ENCODE measurements at regions not wholly inside any gene's neighbourhood (a gene's known extent, or its start where the extent isn't known, plus 50 kb on each side); places are given as distances from the start of the nearest gene placed in this dataset.

DNA sequence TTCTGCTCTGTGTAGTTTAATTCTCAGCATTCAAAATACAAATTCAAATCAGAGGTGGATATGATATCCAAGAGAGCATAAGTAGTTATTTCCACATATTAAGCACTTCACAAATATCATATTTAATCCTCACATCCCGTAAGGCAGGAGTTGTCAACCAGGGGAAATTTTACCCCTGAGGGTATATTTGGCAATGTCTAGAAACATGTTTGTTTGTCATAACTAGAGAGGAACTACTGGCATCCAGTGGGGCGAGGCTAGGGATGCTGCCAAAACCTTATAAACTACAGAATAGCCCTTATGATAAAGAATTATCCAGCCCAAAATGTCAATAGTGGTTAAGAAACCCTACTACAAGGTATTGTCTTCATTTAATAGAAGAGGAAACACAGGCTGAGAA is 619.4 kb downstream of the SLCO4C1 start:
- Histone ChIP-seq H3K27me3 (ENCODE audit: control insufficient read depth in 2 of 2, insufficient read depth in 2 of 2, low read length in 2 of 2) (no peaks in the 10 kb centered on the region), H3K9ac (replicated peaks; ENCODE audit: extremely low read depth, insufficient read depth, low read length) (no peak overlapping the region), H3K36me3 (ENCODE audit: control insufficient read depth in 2 of 2, extremely low read depth in 1 of 2, insufficient read depth in 2 of 2, low read length in 2 of 2) (no peaks in the 10 kb centered on the region), H3K4me1 (ENCODE audit: control insufficient read depth, extremely low read depth, insufficient read depth, low read length) (no peaks in the 10 kb centered on the region), H3K9me3 (replicated peaks; ENCODE audit: control insufficient read depth, insufficient read depth, low read length) (no peaks in the 10 kb centered on the region), H3K4me2 (ENCODE audit: insufficient read depth, low read length) (no peak overlapping the region), H3K4me3 (replicated peaks in 1 of 3; ENCODE audit: insufficient read depth in 1 of 3, low read depth in 1 of 3, low read length in 3 of 3) (no peak overlapping the region), H2AFZ (ENCODE audit: low read depth, low read length) (no peak overlapping the region), H3K9me1 (replicated peaks; ENCODE audit: control insufficient read depth, extremely low read depth, insufficient read depth, low read length) (no peaks in the 10 kb centered on the region), H3K79me2 (ENCODE audit: control insufficient read depth, insufficient read depth, low read length) (no peaks in the 10 kb centered on the region), H4K20me1 (replicated peaks; ENCODE audit: control insufficient read depth, extremely low read depth, insufficient read depth, low read length) (no peaks in the 10 kb centered on the region), H3K27ac (ENCODE audit: insufficient read depth, low read depth, low read length) (no peak overlapping the region)
- POLR2A ChIA-PET = no interaction called here
- no peak for DNase-seq (ENCODE audit: low read depth, low spot score)
- TF ChIP-seq, protein P1, sequence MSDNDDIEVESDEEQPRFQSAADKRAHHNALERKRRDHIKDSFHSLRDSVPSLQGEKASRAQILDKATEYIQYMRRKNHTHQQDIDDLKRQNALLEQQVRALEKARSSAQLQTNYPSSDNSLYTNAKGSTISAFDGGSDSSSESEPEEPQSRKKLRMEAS (IDR thresholded peaks at IDR 0.05; ENCODE audit: insufficient read depth, insufficient read length) = no peak
- TF ChIP-seq FOS (IDR thresholded peaks at IDR 0.05; ENCODE audit: borderline replicate concordance, insufficient read depth, low read length) (no peak), POLR2A (IDR thresholded peaks at IDR 0.05; ENCODE audit: low read depth, low read length) (no peak), MYC (IDR thresholded peaks at IDR 0.05; ENCODE audit: low read depth, low read length) (no peak), EZH2 (IDR thresholded peaks at IDR 0.05; ENCODE audit: borderline replicate concordance, low read depth, low read length, severe bottlenecking) (no peak), GATA2 (IDR thresholded peaks at IDR 0.05; ENCODE audit: insufficient read depth, insufficient read length, low read depth, low read length) (no peak), POLR2AphosphoS5 (IDR thresholded peaks at IDR 0.05; ENCODE audit: insufficient read depth, low read depth, low read length) (no peak)
- CTCF ChIA-PET = no interaction called here
- intact Hi-C loops (cut with micrococcal nuclease) = loop anchor here (5.0 kb wide), 2 partner anchors 774 to 1054 kb away; partner anchors contain the start of gene ST8SIA4
- no TSS peak for BruUV-seq (replicated peaks)
- FAIRE-seq = no peak
- dilution Hi-C loops (cut with MboI; ENCODE audit: extremely low pct_ligation_motif_present, low sequenced_read_pairs) = no loop called here

DNA sequence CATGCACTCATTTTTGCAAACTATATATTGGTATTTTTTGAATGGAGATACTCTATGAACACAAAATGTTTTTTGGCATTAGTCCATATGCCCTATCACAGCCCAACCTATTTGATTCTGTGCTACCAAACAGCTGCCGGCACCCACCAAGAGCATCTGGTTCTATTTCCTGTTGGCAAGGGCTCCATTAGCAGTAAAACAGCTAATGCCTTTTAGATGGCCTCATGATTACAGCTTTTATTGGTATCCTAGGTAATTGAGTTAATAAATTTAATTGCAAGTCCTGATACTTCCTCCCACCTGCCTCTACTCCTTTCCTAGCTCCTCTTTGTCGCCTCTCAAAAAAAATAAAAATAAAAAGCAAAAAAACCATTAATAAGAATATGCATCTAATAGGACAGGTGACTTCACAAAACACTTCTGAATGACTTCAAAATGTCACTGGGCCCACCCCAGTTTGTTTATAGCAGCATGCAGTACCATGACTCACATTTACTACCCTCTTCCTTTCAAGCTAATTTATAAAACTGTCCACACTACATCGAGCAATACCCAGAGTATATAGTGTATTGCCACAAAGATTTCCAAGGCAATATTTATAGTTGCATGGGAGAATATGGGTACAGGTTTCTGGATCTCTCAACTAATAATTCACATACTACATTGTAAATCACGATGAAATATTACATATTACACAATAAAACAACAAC is 620.4 kb downstream of the SLCO4C1 start:
- Histone ChIP-seq H3K9me1 (replicated peaks; ENCODE audit: control insufficient read depth, extremely low read depth, insufficient read depth, low read length) (no peaks in the 10 kb centered on the region), H2AFZ (ENCODE audit: low read depth, low read length) (no peak overlapping the region), H3K36me3 (ENCODE audit: control insufficient read depth in 2 of 2, extremely low read depth in 1 of 2, insufficient read depth in 2 of 2, low read length in 2 of 2) (no peaks in the 10 kb centered on the region), H3K27me3 (ENCODE audit: control insufficient read depth in 2 of 2, insufficient read depth in 2 of 2, low read length in 2 of 2) (no peaks in the 10 kb centered on the region), H3K4me2 (ENCODE audit: insufficient read depth, low read length) (no peak overlapping the region), H3K4me3 (replicated peaks in 1 of 3; ENCODE audit: insufficient read depth in 1 of 3, low read depth in 1 of 3, low read length in 3 of 3) (no peak overlapping the region), H3K79me2 (ENCODE audit: control insufficient read depth, insufficient read depth, low read length) (no peaks in the 10 kb centered on the region), H4K20me1 (replicated peaks; ENCODE audit: control insufficient read depth, extremely low read depth, insufficient read depth, low read length) (no peaks in the 10 kb centered on the region), H3K27ac (ENCODE audit: insufficient read depth, low read depth, low read length) (no peak overlapping the region), H3K9ac (replicated peaks; ENCODE audit: extremely low read depth, insufficient read depth, low read length) (no peak overlapping the region), H3K9me3 (replicated peaks; ENCODE audit: control insufficient read depth, insufficient read depth, low read length) (no peaks in the 10 kb centered on the region), H3K4me1 (ENCODE audit: control insufficient read depth, extremely low read depth, insufficient read depth, low read length) (no peaks in the 10 kb centered on the region)
- ChIA-PET CTCF (interaction anchor here (1.3 to 2.0 kb wide), 2 partner anchors 8 to 13 kb away, joined by 3 to 4 read pairs; no protein-coding TSS in a partner anchor), POLR2A (no interaction called here)
- no peak for FAIRE-seq
- dilution Hi-C loops (cut with MboI; ENCODE audit: extremely low pct_ligation_motif_present, low sequenced_read_pairs) = no loop called here
- TF ChIP-seq JUN (IDR thresholded peaks at IDR 0.05; ENCODE audit: borderline replicate concordance, insufficient read depth, insufficient read length, low read depth) (no peak), POLR2A (IDR thresholded peaks at IDR 0.05; ENCODE audit: low read depth, low read length) (no peak)
- TF ChIP-seq, protein P2, sequence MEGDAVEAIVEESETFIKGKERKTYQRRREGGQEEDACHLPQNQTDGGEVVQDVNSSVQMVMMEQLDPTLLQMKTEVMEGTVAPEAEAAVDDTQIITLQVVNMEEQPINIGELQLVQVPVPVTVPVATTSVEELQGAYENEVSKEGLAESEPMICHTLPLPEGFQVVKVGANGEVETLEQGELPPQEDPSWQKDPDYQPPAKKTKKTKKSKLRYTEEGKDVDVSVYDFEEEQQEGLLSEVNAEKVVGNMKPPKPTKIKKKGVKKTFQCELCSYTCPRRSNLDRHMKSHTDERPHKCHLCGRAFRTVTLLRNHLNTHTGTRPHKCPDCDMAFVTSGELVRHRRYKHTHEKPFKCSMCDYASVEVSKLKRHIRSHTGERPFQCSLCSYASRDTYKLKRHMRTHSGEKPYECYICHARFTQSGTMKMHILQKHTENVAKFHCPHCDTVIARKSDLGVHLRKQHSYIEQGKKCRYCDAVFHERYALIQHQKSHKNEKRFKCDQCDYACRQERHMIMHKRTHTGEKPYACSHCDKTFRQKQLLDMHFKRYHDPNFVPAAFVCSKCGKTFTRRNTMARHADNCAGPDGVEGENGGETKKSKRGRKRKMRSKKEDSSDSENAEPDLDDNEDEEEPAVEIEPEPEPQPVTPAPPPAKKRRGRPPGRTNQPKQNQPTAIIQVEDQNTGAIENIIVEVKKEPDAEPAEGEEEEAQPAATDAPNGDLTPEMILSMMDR (IDR thresholded peaks at IDR 0.05; ENCODE audit: extremely low read depth in 1 of 2, insufficient read depth in 1 of 2, low read depth in 1 of 2, low read length in 2 of 2) = no peak
- TF ChIP-seq, protein P1 (IDR thresholded peaks at IDR 0.05; ENCODE audit: insufficient read depth, insufficient read length) = no peak
- DNase-seq (ENCODE audit: low read depth, low spot score) = no peak
- intact Hi-C loops (cut with micrococcal nuclease) = loop anchor here (5.0 kb wide), 2 partner anchors 773 to 1053 kb away; partner anchors contain the start of gene ST8SIA4
- BruUV-seq (replicated peaks) = no TSS peak
